DND-41 (cell line): ENCODE measurements at regions not wholly inside any gene's neighbourhood (a gene's known extent, or its start where the extent isn't known, plus 50 kb on each side); places are given as distances from the start of the nearest gene placed in this dataset.
A peak's percentile ranks its signal among the peaks of the same experiment; 100 is the strongest.

Source experiments
- ATAC-seq: fragments of 200-7000 bp; cut with Tn5 transposase; 3 replicates; pipeline ENCODE4 v1.9.1; 2021; ENCODE audit warnings: low read depth; ENCODE audit not compliant: insufficient read depth
- DNase-seq: peaks from one replicate; pipeline ENCODE4 v3.0.0-alpha.2; 2020
- H2AFZ ChIP-seq: 2 replicates; pipeline ENCODE4 v1.6.0; 2012; ENCODE audit warnings: low read depth, low read length
- H3K27ac ChIP-seq: 2 replicates; pipeline ENCODE4 v1.5.1; 2012; ENCODE audit warnings: low read length, inconsistent platforms
- H3K27me3 ChIP-seq: fragments of 200-600 bp; sonication (generic); 2 replicates; pipeline ENCODE4 v1.6.0; 2012; ENCODE audit warnings: low read length, mild to moderate bottlenecking, inconsistent platforms; ENCODE audit not compliant: insufficient read depth, poor library complexity
- H3K36me3 ChIP-seq: 2 replicates; pipeline ENCODE4 v1.5.1; 2012; ENCODE audit warnings: low read length, inconsistent platforms; ENCODE audit not compliant: insufficient read depth
- H3K4me1 ChIP-seq: 2 replicates; pipeline ENCODE4 v1.5.1; 2012; ENCODE audit warnings: mild to moderate bottlenecking, low read length; ENCODE audit not compliant: insufficient read depth
- H3K4me2 ChIP-seq: 2 replicates; pipeline ENCODE4 v1.6.0; 2012; ENCODE audit warnings: mild to moderate bottlenecking, moderate library complexity, low read length, inconsistent platforms; ENCODE audit not compliant: insufficient read depth
- H3K4me3 ChIP-seq, 2 experiments: fragments of 200-600 bp in 1 of 2; shearing (Covaris generic) in 1 of 2; 2 replicates each; pipeline ENCODE4 v1.5.1; 2012 to 2016; ENCODE audit warnings: inconsistent platforms in 2 of 2, low read length in 2 of 2, mild to moderate bottlenecking in 2 of 2, low read depth in 1 of 2, moderate library complexity in 1 of 2
- H3K79me2 ChIP-seq: 2 replicates; pipeline ENCODE4 v1.6.0; 2012; ENCODE audit warnings: low read length, inconsistent platforms; ENCODE audit not compliant: insufficient read depth
- H3K9ac ChIP-seq: 2 replicates; pipeline ENCODE4 v1.6.0; 2012; ENCODE audit warnings: low read depth, mild to moderate bottlenecking, inconsistent platforms, low read length, moderate library complexity
- H3K9me3 ChIP-seq: 2 replicates; pipeline ENCODE4 v1.5.1; 2012; ENCODE audit warnings: low read length, moderate library complexity, mild to moderate bottlenecking, inconsistent platforms; ENCODE audit not compliant: insufficient read depth, severe bottlenecking
- H4K20me1 ChIP-seq: 2 replicates; pipeline ENCODE4 v1.6.0; 2012; ENCODE audit warnings: low read length; ENCODE audit not compliant: insufficient read depth
- EZH2 ChIP-seq: IDR thresholded peaks from 3 replicates; pipeline ENCODE4 v1.6.1; 2012; ENCODE audit warnings: borderline replicate concordance, low read depth, mild to moderate bottlenecking, moderate library complexity, low read length, inconsistent platforms; ENCODE audit not compliant: severe bottlenecking
- TF ChIP-seq, protein P1 (sequence below): IDR thresholded peaks from 2 replicates; pipeline ENCODE4 v1.5.1; 2012; ENCODE audit warnings: borderline replicate concordance, low read length, moderate library complexity, mild to moderate bottlenecking; ENCODE audit not compliant: poor library complexity, severe bottlenecking; ENCODE audit errors: extremely low read depth

GRCh38 chr4:128709268-128709667 is 100.2 kb upstream of the JADE1 start:
- ATAC-seq: peak; percentile 97
- H3K79me2 ChIP-seq: no peaks in the 10 kb centered on the region
- H3K27ac ChIP-seq: peak overlapping the region; percentile 83
- H3K27me3 ChIP-seq: no peaks in the 10 kb centered on the region
- 0 out of 2 replicates have a peak overlapping the region, but pooled peaks have one; percentile 29 for H3K9ac ChIP-seq
- DNase-seq: peak; percentile 74
- no peaks in the 10 kb centered on the region for H3K36me3 ChIP-seq
- H3K4me1 ChIP-seq: peaks cover 35% of the 10 kb centered on the region
- no peaks in the 10 kb centered on the region for H4K20me1 ChIP-seq
- peak overlapping the region in 1 of 2 experiments; percentile 20; a peak in 1 of 4 replicates for H3K4me3 ChIP-seq
- peak overlapping the region; percentile 50 for H3K4me2 ChIP-seq
- no peaks in the 10 kb centered on the region for H3K9me3 ChIP-seq
- peak overlapping the region; percentile 88 for H2AFZ ChIP-seq
- TF ChIP-seq, protein P1, sequence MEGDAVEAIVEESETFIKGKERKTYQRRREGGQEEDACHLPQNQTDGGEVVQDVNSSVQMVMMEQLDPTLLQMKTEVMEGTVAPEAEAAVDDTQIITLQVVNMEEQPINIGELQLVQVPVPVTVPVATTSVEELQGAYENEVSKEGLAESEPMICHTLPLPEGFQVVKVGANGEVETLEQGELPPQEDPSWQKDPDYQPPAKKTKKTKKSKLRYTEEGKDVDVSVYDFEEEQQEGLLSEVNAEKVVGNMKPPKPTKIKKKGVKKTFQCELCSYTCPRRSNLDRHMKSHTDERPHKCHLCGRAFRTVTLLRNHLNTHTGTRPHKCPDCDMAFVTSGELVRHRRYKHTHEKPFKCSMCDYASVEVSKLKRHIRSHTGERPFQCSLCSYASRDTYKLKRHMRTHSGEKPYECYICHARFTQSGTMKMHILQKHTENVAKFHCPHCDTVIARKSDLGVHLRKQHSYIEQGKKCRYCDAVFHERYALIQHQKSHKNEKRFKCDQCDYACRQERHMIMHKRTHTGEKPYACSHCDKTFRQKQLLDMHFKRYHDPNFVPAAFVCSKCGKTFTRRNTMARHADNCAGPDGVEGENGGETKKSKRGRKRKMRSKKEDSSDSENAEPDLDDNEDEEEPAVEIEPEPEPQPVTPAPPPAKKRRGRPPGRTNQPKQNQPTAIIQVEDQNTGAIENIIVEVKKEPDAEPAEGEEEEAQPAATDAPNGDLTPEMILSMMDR: no peak
- no peak for TF ChIP-seq EZH2

DNA sequence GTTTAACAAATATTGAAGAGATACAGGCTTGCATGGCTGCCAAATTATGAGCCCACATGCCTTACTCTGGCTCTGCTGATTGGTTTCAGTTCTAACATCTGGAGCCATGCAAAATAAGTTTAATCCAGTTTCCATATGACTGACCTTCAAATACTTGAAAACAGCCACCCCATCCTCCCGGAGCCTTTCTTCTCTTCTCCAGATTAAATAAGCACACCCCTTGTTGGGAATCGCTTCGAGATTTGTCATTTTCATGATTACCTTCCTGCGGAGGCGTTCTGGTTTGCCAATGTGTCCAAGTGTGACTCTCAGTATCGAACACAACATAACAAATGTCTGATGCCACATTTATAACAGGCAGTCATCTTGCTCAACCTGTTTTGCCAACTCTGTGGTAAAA is 101.6 kb upstream of the JADE1 start:
- Histone ChIP-seq H2AFZ (peak overlapping the region; percentile 58), H3K36me3 (no peaks in the 10 kb centered on the region), H3K4me2 (no peak overlapping the region), H3K9me3 (no peaks in the 10 kb centered on the region), H3K27me3 (no peaks in the 10 kb centered on the region), H3K4me1 (peaks cover 27% of the 10 kb centered on the region), H3K79me2 (no peaks in the 10 kb centered on the region), H3K4me3 (no peak overlapping the region), H3K9ac (no peak overlapping the region), H3K27ac (0 out of 2 replicates have a peak overlapping the region, but pooled peaks have one; percentile 44), H4K20me1 (no peaks in the 10 kb centered on the region)
- TF ChIP-seq, protein P1: no peak
- TF ChIP-seq EZH2: no peak
- DNase-seq: no peak
- ATAC-seq: no peak

DNA sequence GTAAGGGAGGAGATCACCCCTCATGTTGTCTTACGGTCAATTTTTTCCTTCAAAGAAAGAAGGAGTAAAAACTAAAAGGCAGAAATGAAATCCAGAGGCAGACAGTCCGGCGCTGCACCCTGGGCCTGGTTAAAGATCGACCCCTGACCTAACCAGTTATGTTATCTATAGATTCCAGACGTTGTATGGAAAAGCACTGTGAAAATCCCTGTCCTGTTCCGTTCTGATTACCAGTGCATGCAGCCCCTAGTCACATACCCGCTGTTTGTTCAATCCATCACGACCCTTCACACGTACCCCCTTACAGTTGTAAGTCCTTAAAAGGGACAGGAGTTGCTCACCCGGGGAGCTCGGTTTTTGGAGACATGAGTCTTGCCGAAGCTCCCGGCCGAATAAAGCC is 105.6 kb upstream of the JADE1 start:
- no peak overlapping the region for H3K4me3 ChIP-seq
- H3K9ac ChIP-seq: no peak overlapping the region
- peaks cover 11% of the 10 kb centered on the region for H3K4me1 ChIP-seq
- no peaks in the 10 kb centered on the region for H3K79me2 ChIP-seq
- H3K9me3 ChIP-seq: no peaks in the 10 kb centered on the region
- H4K20me1 ChIP-seq: no peaks in the 10 kb centered on the region
- no peak for DNase-seq
- no peaks in the 10 kb centered on the region for H3K36me3 ChIP-seq
- H3K27ac ChIP-seq: no peak overlapping the region
- H2AFZ ChIP-seq: no peak overlapping the region
- no peaks in the 10 kb centered on the region for H3K27me3 ChIP-seq
- ATAC-seq: no peak
- no peak for TF ChIP-seq EZH2
- TF ChIP-seq, protein P1: no peak
- H3K4me2 ChIP-seq: no peak overlapping the region

DNA sequence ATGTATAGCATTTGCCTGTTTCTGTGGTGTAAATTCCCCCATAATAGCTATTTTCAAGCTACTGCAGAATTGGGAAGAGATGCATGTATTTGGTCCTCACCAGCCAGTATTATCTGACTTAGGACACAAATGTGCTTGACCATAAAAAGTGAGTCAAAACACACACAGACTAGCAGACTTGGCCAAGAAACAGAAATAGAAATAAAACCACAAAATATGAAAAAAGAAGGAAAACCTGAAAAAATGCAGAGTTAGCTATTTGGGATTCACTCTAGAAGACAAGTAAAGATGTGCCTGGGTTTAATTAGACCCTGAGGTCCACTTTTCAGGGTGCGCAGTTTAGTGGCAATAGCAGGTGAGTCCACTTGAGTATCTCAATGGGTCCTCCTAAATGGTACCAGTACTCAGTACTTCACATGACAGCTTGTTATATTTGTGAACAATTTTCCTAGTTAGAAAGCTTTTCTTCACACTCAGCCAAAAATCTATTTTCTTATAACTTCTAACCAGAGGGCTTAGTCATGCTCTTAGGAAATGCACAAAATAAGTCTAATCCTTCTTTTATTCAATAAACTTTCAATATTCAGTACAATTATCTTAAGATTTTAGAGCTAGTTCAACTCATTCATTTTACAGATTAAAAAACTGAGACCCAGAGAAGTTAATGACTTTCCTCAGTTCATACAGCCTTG is 108.7 kb upstream of the JADE1 start:
- Histone ChIP-seq H4K20me1 (no peaks in the 10 kb centered on the region), H3K4me1 (no peaks in the 10 kb centered on the region), H3K27ac (no peak overlapping the region), H2AFZ (no peak overlapping the region), H3K36me3 (no peaks in the 10 kb centered on the region), H3K4me3 (no peak overlapping the region), H3K9ac (no peak overlapping the region), H3K27me3 (no peaks in the 10 kb centered on the region), H3K4me2 (no peak overlapping the region), H3K9me3 (no peaks in the 10 kb centered on the region), H3K79me2 (no peaks in the 10 kb centered on the region)
- no peak for DNase-seq
- ATAC-seq: no peak
- no peak for TF ChIP-seq EZH2
- TF ChIP-seq, protein P1: no peak
